ENCODE measurements at regions not wholly inside any gene's neighbourhood (a gene's known extent, or its start where the extent isn't known, plus 50 kb on each side); places are given as distances from the start of the nearest gene placed in this dataset.

DNA sequence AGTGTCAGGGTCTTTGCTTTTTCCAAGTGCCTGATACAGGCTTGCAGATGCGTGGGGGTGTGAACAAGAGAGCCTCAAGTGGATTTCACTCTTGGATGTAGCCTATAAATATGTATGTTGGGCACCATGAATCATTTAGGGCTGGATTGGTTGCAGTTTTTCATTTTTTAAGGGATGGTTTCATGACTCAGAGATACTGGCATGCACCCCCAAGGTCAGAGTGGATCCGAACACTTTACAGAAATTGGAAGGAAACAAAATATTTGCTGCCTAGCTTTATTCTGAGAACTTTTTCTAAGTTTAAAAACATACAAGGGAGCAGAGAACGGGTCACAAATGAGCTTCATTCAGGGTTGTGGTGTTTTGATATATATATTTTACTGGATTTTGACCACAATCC lies 436.8 kb upstream of the ERCC4 start:
- ATAC-seq (no peak), DNase-seq (ENCODE audit: low spot score) (no peak)
- no peaks in the 10 kb centered on the region for H3K79me2 ChIP-seq (replicated peaks; ENCODE audit: insufficient read depth)
- peaks cover 6% of the 10 kb centered on the region for H3K27me3 Mint-ChIP-seq (ENCODE audit: insufficient read depth, low read depth, poor library complexity)
- no peaks in the 10 kb centered on the region for H3K4me1 ChIP-seq (ENCODE audit: insufficient read depth)
- H3K4me3 ChIP-seq, result no peak overlapping the region
- no peak overlapping the region for H3K27ac ChIP-seq (ENCODE audit: low read depth)
- peaks cover 6% of the 10 kb centered on the region; the same call in 2 of the 3 replicates for H3K9me3 Mint-ChIP-seq
- no peak overlapping the region for H3K4me3 Mint-ChIP-seq
- no peaks in the 10 kb centered on the region for H3K27me3 ChIP-seq (ENCODE audit: insufficient read depth)
- no peak overlapping the region for H3K4me2 ChIP-seq
- no peaks in the 10 kb centered on the region for H4K20me1 ChIP-seq (replicated peaks; ENCODE audit: insufficient read depth)
- no peaks in the 10 kb centered on the region for H3K4me1 Mint-ChIP-seq
- H3K36me3 ChIP-seq (ENCODE audit: insufficient read depth), result no peaks in the 10 kb centered on the region
- no peak overlapping the region for H3K27ac Mint-ChIP-seq
- no peaks in the 10 kb centered on the region for H3F3A ChIP-seq (replicated peaks; ENCODE audit: low read depth)
- peaks cover 18% of the 10 kb centered on the region; the same call in 2 of the 3 replicates for H3K36me3 Mint-ChIP-seq (ENCODE audit: low read depth)
- H3K9me2 ChIP-seq (ENCODE audit: insufficient read depth), result no peaks in the 10 kb centered on the region; the same call in 1 of the 2 replicates
- TF ChIP-seq EZH2phosphoT487 (IDR thresholded peaks at IDR 0.05; ENCODE audit: unreplicated experiment), result no peak
- no peak for TF ChIP-seq JUNB (IDR thresholded peaks at IDR 0.05; ENCODE audit: unreplicated experiment)
- no peak for TF ChIP-seq POLR2AphosphoS5 (IDR thresholded peaks at IDR 0.05; ENCODE audit: low read depth)
- TF ChIP-seq, protein P1, sequence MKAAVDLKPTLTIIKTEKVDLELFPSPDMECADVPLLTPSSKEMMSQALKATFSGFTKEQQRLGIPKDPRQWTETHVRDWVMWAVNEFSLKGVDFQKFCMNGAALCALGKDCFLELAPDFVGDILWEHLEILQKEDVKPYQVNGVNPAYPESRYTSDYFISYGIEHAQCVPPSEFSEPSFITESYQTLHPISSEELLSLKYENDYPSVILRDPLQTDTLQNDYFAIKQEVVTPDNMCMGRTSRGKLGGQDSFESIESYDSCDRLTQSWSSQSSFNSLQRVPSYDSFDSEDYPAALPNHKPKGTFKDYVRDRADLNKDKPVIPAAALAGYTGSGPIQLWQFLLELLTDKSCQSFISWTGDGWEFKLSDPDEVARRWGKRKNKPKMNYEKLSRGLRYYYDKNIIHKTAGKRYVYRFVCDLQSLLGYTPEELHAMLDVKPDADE (IDR thresholded peaks at IDR 0.05), result no peak
- TF ChIP-seq, protein P2, sequence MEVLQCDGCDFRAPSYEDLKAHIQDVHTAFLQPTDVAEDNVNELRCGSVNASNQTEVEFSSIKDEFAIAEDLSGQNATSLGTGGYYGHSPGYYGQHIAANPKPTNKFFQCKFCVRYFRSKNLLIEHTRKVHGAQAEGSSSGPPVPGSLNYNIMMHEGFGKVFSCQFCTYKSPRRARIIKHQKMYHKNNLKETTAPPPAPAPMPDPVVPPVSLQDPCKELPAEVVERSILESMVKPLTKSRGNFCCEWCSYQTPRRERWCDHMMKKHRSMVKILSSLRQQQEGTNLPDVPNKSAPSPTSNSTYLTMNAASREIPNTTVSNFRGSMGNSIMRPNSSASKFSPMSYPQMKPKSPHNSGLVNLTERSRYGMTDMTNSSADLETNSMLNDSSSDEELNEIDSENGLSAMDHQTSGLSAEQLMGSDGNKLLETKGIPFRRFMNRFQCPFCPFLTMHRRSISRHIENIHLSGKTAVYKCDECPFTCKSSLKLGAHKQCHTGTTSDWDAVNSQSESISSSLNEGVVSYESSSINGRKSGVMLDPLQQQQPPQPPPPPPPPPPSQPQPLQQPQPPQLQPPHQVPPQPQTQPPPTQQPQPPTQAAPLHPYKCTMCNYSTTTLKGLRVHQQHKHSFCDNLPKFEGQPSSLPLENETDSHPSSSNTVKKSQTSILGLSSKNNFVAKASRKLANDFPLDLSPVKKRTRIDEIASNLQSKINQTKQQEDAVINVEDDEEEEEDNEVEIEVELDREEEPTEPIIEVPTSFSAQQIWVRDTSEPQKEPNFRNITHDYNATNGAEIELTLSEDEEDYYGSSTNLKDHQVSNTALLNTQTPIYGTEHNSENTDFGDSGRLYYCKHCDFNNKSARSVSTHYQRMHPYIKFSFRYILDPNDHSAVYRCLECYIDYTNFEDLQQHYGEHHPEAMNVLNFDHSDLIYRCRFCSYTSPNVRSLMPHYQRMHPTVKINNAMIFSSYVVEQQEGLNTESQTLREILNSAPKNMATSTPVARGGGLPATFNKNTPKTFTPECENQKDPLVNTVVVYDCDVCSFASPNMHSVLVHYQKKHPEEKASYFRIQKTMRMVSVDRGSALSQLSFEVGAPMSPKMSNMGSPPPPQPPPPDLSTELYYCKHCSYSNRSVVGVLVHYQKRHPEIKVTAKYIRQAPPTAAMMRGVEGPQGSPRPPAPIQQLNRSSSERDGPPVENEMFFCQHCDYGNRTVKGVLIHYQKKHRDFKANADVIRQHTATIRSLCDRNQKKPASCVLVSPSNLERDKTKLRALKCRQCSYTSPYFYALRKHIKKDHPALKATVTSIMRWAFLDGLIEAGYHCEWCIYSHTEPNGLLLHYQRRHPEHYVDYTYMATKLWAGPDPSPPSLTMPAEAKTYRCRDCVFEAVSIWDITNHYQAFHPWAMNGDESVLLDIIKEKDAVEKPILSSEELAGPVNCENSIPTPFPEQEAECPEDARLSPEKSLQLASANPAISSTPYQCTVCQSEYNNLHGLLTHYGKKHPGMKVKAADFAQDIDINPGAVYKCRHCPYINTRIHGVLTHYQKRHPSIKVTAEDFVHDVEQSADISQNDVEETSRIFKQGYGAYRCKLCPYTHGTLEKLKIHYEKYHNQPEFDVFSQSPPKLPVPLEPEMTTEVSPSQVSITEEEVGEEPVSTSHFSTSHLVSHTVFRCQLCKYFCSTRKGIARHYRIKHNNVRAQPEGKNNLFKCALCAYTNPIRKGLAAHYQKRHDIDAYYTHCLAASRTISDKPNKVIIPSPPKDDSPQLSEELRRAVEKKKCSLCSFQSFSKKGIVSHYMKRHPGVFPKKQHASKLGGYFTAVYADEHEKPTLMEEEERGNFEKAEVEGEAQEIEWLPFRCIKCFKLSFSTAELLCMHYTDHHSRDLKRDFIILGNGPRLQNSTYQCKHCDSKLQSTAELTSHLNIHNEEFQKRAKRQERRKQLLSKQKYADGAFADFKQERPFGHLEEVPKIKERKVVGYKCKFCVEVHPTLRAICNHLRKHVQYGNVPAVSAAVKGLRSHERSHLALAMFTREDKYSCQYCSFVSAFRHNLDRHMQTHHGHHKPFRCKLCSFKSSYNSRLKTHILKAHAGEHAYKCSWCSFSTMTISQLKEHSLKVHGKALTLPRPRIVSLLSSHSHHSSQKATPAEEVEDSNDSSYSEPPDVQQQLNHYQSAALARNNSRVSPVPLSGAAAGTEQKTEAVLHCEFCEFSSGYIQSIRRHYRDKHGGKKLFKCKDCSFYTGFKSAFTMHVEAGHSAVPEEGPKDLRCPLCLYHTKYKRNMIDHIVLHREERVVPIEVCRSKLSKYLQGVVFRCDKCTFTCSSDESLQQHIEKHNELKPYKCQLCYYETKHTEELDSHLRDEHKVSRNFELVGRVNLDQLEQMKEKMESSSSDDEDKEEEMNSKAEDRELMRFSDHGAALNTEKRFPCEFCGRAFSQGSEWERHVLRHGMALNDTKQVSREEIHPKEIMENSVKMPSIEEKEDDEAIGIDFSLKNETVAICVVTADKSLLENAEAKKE (CRISPR knock-in tag; IDR thresholded peaks at IDR 0.05), result no peak
- no peak for TF ChIP-seq STAT1 (IDR thresholded peaks at IDR 0.05; ENCODE audit: unreplicated experiment)
- TF ChIP-seq, protein P3, sequence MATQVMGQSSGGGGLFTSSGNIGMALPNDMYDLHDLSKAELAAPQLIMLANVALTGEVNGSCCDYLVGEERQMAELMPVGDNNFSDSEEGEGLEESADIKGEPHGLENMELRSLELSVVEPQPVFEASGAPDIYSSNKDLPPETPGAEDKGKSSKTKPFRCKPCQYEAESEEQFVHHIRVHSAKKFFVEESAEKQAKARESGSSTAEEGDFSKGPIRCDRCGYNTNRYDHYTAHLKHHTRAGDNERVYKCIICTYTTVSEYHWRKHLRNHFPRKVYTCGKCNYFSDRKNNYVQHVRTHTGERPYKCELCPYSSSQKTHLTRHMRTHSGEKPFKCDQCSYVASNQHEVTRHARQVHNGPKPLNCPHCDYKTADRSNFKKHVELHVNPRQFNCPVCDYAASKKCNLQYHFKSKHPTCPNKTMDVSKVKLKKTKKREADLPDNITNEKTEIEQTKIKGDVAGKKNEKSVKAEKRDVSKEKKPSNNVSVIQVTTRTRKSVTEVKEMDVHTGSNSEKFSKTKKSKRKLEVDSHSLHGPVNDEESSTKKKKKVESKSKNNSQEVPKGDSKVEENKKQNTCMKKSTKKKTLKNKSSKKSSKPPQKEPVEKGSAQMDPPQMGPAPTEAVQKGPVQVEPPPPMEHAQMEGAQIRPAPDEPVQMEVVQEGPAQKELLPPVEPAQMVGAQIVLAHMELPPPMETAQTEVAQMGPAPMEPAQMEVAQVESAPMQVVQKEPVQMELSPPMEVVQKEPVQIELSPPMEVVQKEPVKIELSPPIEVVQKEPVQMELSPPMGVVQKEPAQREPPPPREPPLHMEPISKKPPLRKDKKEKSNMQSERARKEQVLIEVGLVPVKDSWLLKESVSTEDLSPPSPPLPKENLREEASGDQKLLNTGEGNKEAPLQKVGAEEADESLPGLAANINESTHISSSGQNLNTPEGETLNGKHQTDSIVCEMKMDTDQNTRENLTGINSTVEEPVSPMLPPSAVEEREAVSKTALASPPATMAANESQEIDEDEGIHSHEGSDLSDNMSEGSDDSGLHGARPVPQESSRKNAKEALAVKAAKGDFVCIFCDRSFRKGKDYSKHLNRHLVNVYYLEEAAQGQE (IDR thresholded peaks at IDR 0.05; ENCODE audit: unreplicated experiment), result no peak
- TF ChIP-seq EZH2 (IDR thresholded peaks at IDR 0.05; ENCODE audit: low read depth, unreplicated experiment), result no peak
- no peak for TF ChIP-seq ZNF331 (CRISPR knock-in tag; IDR thresholded peaks at IDR 0.05; ENCODE audit: low read depth)
- no peak for TF ChIP-seq ZNF114 (CRISPR knock-in tag; IDR thresholded peaks at IDR 0.05)
- TF ChIP-seq CREB1 (CRISPR knock-in tag; IDR thresholded peaks at IDR 0.05; ENCODE audit: low read depth), result no peak
- TF ChIP-seq, protein P4, sequence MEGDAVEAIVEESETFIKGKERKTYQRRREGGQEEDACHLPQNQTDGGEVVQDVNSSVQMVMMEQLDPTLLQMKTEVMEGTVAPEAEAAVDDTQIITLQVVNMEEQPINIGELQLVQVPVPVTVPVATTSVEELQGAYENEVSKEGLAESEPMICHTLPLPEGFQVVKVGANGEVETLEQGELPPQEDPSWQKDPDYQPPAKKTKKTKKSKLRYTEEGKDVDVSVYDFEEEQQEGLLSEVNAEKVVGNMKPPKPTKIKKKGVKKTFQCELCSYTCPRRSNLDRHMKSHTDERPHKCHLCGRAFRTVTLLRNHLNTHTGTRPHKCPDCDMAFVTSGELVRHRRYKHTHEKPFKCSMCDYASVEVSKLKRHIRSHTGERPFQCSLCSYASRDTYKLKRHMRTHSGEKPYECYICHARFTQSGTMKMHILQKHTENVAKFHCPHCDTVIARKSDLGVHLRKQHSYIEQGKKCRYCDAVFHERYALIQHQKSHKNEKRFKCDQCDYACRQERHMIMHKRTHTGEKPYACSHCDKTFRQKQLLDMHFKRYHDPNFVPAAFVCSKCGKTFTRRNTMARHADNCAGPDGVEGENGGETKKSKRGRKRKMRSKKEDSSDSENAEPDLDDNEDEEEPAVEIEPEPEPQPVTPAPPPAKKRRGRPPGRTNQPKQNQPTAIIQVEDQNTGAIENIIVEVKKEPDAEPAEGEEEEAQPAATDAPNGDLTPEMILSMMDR (conservative IDR thresholded peaks at IDR 0.05; ENCODE audit: low read depth in 2 of 2), result no peak
- TF ChIP-seq NANOG (IDR thresholded peaks at IDR 0.05; ENCODE audit: borderline replicate concordance), result no peak
- H2AFZ ChIP-seq, result no peak overlapping the region
